Erythroblast (primary cell): ENCODE measurements at regions not wholly inside any gene's neighbourhood (a gene's known extent, or its start where the extent isn't known, plus 50 kb on each side); places are given as distances from the start of the nearest gene placed in this dataset.

Source experiments
- DNase-seq, 2 experiments: peaks; one replicate each; lab custom pipeline; 2025; lab: John Stamatoyannopoulos, UW
- GATA1 ChIP-seq: IDR thresholded peaks from 2 replicates; pipeline ENCODE4 v1.6.1; 2011; ENCODE audit warnings: low read depth, mild to moderate bottlenecking, control low read depth, low read length, moderate library complexity
- POLR2A ChIP-seq: IDR thresholded peaks from 2 replicates; pipeline ENCODE4 v1.6.1; 2011; ENCODE audit warnings: mild to moderate bottlenecking, low read length

DNA sequence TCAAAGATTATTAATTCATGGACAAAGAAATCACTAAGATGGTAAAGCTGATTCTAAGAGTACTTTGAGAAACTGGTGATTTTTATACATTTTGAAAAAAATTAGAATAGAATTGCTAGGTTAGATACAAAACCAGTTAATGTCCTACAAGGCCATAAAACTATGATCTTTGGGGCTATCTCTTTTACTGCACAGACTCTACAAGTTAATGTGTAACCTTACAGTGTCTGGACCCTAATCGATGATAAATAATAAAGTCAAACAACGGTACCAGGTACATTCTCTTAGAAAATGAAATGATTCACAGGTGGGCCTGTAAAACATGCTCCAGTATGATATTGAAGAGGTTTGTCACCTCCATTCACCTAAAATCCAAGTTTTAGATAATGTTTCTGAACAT lies 199.8 kb upstream of the LYZL1 start:
- TF ChIP-seq GATA1: no peak
- DNase-seq: no peak

DNA sequence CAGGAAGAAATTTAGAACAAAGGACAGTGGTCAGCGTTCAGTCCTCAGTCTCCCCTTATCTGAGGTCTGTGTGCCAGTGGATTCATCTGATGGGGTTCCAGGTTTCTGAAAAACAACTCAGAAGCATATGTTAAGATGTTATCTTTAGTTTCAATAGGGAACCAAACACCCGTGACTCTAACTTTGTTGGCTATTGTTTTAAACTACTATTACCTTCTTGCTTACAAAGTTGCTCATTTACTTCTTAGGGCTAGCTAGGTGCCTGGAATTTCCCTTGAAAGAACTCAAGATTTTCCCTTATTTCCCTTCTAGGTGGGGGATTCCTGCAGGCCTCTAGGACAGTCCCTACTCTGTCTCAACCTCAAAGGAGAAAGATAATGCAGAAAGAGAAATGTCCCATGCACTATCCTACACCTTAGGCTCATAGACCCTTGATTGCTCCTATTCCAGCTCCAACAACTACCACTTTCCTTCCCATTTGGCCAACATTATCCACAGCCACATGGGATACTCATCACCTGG lies 192.5 kb upstream of the LYZL1 start:
- DNase-seq: no peak
- no peak for TF ChIP-seq POLR2A
- no peak for TF ChIP-seq GATA1

DNA sequence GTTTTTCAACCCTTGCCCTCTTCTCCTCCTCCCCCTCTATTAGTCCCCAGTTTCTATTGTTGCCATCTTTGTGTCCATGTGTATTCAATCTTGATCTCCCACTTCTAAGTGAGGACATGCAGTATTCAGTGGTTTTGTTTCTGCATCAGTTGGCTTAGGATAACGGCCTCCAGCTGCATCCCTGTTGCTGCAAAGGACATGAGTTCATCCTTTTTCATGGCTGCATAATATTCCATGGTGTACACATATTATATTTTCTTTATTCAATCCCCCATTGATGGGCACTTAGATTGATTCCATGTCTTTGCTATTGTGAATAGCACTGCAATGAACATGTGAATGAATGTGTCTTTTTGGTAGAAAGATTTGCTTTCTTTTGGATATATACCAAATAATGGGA lies 190.4 kb upstream of the LYZL1 start:
- no peak for DNase-seq
- TF ChIP-seq POLR2A: no peak
- TF ChIP-seq GATA1: no peak

DNA sequence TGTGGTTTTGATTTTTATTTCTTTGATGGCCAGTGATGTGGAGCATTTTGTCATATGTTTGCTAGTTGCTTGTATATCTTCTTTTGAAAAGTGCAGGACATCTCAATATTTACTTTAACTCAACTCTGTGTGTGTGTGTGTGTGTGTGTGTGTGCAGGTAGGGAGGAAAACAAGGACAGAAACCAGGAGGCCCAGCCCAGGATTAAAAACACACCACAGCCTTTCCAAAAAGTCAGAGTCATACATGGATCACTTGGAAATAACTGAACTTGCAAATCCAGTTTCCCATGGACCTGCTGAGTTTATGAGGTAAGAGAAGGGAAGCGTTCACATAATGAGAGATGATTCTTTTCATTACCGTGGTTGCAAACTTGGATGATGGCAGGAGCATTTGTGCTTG lies 189.9 kb upstream of the LYZL1 start:
- no peak for TF ChIP-seq GATA1
- DNase-seq: no peak

DNA sequence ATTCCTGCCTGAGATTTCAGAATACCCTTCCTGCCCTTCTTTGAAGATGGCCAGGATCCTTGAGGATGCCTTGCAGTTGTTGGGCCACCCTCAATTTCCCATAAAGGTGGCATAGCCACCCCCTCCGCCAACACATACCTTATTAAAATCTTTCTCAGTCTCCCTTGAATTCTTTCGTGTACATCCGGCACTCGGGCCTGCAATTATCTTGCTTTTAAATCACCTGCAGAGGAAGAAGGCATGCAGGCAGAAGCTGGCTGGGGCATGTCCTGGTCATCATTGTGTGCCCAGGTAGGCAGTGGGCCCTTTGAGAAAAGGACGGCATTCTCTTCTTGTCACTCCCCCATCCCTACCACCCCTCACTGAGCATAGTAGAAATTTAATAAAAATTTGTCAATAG lies 189.5 kb upstream of the LYZL1 start:
- no peak for TF ChIP-seq GATA1
- no peak for TF ChIP-seq POLR2A
- DNase-seq: no peak

DNA sequence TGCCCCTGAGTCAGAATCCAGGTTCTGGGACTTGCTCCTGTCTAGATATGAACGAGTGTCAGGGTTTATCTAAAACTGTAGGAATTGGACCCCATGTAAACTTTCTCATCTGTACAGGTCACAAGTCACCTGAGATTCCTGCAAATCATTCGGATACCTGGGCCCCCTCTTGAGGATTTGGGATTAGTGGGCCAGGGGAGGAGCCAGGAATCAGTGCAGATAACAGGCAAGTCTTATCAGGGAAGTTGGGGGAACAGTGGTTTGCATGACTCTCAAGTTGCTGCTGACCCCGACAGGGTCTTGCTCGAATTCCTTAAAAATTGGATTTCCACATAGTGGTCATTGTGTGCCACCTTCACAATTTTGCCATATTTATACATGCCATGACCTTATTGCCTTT lies 188.4 kb upstream of the LYZL1 start:
- no peak for TF ChIP-seq GATA1
- TF ChIP-seq POLR2A: no peak
- no peak for DNase-seq

DNA sequence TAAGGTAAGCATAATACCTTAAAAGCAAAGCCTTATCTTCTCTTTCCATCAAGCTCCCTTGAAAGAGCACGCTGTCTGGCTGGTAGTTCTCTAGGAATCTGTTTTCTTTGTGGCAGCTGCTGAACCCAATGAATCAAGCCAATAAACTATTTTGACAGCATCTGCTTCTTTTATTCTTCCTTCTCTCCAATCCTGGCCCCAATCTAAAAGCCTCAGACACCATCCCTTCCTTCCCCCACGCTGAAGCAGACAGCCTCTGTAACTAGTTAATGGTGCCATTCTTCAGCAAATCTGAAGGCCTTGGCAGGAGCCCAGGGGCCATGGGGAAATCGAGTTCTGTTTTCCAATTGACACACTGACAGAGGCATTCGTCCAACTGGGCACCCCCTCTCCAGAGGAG lies 186.6 kb upstream of the LYZL1 start:
- no peak for DNase-seq
- TF ChIP-seq GATA1: no peak
- TF ChIP-seq POLR2A: no peak

DNA sequence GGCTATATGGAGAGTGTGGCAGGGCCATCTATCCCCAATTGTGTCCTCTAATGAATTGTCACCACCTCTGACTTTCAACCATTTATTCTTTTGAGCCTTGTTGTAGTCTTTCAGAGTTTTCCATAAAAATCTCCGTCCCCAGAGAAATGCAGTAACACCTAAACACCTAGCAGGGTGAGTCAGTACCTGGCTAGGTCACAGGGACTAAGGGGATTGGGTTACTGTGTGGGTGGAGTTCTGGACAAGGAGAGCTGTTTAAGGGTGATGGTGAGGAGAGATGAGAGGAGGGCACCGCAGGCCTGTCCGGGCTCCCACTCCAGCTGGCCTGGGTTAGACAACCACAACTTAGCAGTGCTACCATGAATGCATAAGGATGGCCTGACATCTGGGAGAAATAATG lies 186.2 kb upstream of the LYZL1 start:
- TF ChIP-seq POLR2A: no peak
- no peak for TF ChIP-seq GATA1
- DNase-seq: no peak

DNA sequence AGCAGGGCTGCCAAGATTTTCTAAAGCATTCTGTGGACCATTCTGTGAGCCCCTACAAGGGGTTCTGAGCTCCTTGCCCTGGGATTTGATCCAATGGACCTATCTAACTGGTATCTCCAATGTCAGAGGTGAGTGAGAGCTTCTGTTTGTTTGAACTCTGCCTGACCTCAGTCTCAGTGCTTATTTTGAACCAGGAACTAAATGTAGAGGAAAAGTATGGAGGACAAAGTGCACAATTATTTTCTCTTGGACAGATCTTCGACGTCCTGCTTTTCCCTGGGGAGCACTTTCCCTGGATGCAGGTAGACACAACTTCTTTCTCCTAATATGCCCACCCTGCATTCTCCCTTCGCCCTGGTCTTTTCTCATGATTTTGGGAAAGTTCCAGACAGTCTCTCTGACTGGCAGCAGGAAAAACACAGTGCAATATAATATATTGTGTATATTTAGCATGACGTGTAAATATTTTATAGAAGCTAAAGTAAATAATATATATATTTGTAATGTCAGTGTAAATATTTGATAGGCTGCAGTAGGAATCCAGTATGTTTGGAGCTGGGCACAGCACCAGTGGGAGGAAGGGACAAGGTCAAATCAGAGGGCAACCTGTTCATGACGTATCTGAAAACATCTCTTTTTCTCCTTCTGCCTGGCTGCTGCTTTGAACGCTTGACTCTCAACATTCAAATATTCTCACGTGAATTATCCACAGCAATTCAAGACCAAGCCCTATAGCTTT lies 184.0 kb upstream of the LYZL1 start:
- no peak for DNase-seq
- TF ChIP-seq POLR2A (no peak), GATA1 (no peak)

DNA sequence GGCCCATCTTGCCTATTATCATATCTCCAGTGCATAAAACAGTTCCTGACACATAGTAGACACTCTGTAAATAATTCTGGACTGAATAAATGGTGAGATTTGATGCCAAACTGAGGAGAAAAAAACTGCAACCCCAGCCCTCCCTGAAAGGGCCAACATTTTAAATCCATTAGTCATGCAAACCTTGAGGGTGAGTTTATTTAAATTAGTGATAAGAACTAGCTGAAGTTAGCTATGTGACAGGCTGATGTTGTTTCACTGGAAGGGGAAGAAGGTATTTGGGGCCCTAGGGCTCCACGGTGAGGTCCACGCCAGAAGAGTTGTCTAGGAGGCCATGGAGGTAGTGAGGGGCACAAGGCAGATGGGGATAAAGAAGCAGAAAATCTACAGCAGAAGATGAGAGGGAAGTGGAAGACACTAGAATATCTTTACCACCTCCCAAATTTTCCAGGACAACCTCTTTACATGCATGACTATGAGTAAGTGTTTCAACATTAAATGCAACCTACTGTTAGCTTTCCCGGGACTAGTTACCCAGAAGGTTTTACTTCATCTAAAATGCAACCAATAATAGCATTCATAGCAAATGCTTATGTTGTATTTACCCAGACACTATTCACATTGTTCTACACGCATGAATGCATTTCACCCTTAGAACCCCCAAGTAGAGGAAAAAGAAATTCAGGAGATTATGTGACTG lies 183.2 kb upstream of the LYZL1 start:
- TF ChIP-seq GATA1: no peak
- TF ChIP-seq POLR2A: no peak
- DNase-seq: no peak

DNA sequence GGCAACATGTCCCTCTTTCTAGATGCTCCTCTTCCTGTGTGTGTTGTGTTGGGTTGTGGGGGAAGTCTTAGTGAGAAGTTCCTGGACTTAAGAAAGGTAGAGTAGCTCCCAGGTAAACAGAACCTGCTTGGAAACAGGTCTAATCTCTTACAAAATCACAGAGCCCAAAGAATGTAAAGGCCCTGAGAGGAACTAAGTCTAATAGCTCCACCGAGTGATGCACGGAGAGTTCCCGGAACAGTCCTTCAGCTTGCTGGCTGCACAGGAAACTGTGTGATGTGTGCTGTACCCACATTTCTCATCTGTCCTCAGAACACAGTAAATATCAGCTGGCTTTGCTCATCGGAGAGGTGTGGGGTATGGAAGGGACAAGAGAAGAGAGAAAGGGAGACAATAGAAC lies 182.6 kb upstream of the LYZL1 start:
- DNase-seq: no peak
- no peak for TF ChIP-seq POLR2A
- TF ChIP-seq GATA1: no peak

DNA sequence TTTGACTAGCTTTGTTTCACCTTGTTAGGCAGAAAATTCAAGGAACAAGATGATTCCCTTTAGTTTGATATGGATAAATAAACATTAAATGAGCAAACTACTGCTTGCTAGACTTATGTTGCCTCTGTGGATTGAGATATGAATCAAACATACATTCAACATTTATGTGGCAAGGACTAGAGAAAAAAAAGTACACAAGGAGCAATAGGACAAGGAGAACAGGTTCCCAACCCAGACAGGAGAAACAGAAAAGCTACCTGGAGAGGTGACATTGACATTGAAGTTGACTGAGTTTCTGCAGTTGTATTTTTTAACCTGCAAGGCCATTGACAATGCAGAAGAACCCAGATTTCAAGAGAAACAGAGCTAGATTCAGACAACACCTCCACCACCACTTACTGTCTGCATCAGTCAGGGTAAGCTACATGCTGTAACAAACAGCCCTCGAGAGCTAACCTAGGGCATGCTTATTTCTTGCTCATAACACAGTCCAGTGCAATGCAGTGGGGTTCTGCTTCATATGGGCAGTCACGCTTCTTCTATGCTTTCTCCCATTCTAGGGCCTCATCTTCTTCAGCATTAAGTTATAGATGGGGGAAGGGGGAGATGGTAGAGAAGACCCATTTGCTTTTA lies 180.9 kb upstream of the LYZL1 start:
- DNase-seq: no peak
- no peak for TF ChIP-seq POLR2A

DNA sequence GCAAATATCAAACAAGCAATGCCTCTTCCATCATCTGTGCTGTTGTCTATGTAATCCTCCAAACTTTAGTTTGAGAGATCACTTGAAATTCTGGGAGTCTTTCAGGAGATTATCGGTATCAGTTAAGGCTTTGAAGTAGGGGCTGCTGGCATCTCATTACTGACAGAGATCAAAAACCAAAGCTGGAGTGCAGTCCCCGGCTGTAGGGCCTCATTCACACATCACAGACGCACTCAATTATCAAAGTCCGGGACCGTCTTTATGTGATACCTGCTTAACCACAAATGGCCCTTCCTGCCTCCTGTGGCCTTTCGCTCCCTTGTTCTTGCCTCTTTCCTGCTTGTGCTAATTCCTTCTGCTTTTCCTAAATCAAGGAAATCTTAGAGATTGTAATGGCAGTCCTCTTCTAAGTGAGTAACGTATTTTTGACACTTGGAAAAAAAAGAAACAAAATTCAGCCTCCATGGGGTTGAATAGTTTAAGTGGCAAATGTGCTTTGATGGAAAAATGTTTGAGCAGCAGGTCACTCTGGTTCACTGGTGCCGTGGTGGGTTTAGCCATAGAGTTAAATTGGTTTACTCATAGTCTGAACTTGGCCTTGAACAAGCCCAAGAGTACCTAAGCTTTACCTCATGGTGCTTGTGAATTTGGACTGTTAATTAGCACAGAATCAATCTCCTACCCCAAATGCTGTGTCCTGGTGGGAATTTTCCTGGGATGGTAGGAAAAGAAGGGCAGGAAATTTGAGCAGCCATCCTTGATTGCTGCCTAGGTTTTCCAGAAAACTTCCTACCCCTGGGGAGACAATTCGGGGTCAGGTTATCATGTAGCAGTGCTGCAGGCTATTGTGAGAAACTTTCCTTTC lies 178.9 kb upstream of the LYZL1 start:
- TF ChIP-seq POLR2A (no peak), GATA1 (no peak)
- DNase-seq: no peak
